CD4-positive, alpha-beta memory T cell (primary cell): ENCODE measurements at regions not wholly inside any gene's neighbourhood (a gene's known extent, or its start where the extent isn't known, plus 50 kb on each side); places are given as distances from the start of the nearest gene placed in this dataset.

Experiments used
- CTCF ChIA-PET: fragments of 350-600 bp; sonication (Branson Sonifier 250); formaldehyde crosslinking; loops from one replicate; lab custom pipeline; 2021; ENCODE audit warnings: inconsistent platforms; ENCODE audit not compliant: partially characterized antibody; lab: Charles Lee
- POLR2A ChIA-PET: fragments of 350-600 bp; sonication (Branson Sonifier 250); formaldehyde crosslinking; loops from one replicate; lab custom pipeline; 2021; ENCODE audit not compliant: partially characterized antibody; lab: Charles Lee
- DNase-seq, 5 donors: peaks; one replicate each; pipeline versions ENCODE4 v3.0.0 to v3.0.0-alpha.2; 2020 to 2022; ENCODE audit warnings: mixed read lengths in 1 of 5
- H3K27ac ChIP-seq: one replicate; pipeline ENCODE4 v1.7.0; 2013; ENCODE audit warnings: low read depth, low read length
- H3K27me3 ChIP-seq: 2 replicates; pipeline ENCODE4 v1.7.0; 2013; ENCODE audit warnings: mild to moderate bottlenecking, low read length, moderate library complexity; ENCODE audit not compliant: insufficient read depth
- H3K36me3 ChIP-seq: 2 replicates; pipeline ENCODE4 v1.7.0; 2013; ENCODE audit warnings: mild to moderate bottlenecking, low read length, moderate library complexity; ENCODE audit not compliant: insufficient read depth
- H3K4me1 ChIP-seq: 2 replicates; pipeline ENCODE4 v1.7.0; 2013; ENCODE audit warnings: mild to moderate bottlenecking, low read length, moderate library complexity; ENCODE audit not compliant: insufficient read depth
- H3K4me3 ChIP-seq, 2 donors: one replicate each; pipeline ENCODE4 v1.7.0; 2013; ENCODE audit warnings: low read length in 2 of 2, mild to moderate bottlenecking in 1 of 2
- H3K9me3 ChIP-seq, 2 donors: one replicate each; pipeline ENCODE4 v1.7.0; 2013; ENCODE audit warnings: low read length in 2 of 2, control low read depth in 1 of 2; ENCODE audit not compliant: control insufficient read depth in 1 of 2
- H3K27ac Mint-ChIP-seq, 7 donors: one replicate each; pipeline ENCODE4 v1.8.0; 2020 to 2021; ENCODE audit warnings: mixed read lengths in 7 of 7, mild to moderate bottlenecking in 6 of 7, inconsistent platforms in 3 of 7, moderate library complexity in 3 of 7
- H3K27me3 Mint-ChIP-seq, 2 donors: one replicate each; pipeline ENCODE4 v1.8.0; 2020 to 2021; ENCODE audit warnings: mixed read lengths in 2 of 2
- H3K36me3 Mint-ChIP-seq, 2 donors: one replicate each; pipeline ENCODE4 v1.8.0; 2020 to 2021; ENCODE audit warnings: mixed read lengths in 2 of 2, inconsistent platforms in 1 of 2, mild to moderate bottlenecking in 1 of 2
- H3K4me1 Mint-ChIP-seq, 4 donors: one replicate each; pipeline ENCODE4 v1.8.0; 2020 to 2021; ENCODE audit warnings: mixed read lengths in 4 of 4, mild to moderate bottlenecking in 1 of 4
- H3K4me3 Mint-ChIP-seq, 8 donors: one replicate each; pipeline ENCODE4 v1.8.0; 2020 to 2021; ENCODE audit warnings: mixed read lengths in 8 of 8, mild to moderate bottlenecking in 7 of 8, moderate library complexity in 6 of 8, inconsistent platforms in 3 of 8
- H3K9me3 Mint-ChIP-seq, 8 donors: one replicate each; pipeline ENCODE4 v1.8.0; 2020 to 2021; ENCODE audit warnings: mixed read lengths in 8 of 8, mild to moderate bottlenecking in 5 of 8, inconsistent platforms in 3 of 8, moderate library complexity in 1 of 8
- intact Hi-C: fragments of 100-400 bp; cut with micrococcal nuclease; formaldehyde crosslinking; loops from one replicate; pipeline ENCODE4 v1.15.1; 2023

- H3K27me3 ChIP-seq = no peaks in the 10 kb centered on the region
- H3K9me3 ChIP-seq = no peaks in the 10 kb centered on the region
- peaks cover 0 to 6% (median 0%) of the 10 kb centered on the region in 8 donors for H3K9me3 Mint-ChIP-seq
- no peak overlapping the region for H3K4me3 Mint-ChIP-seq
- no peak overlapping the region for H3K27ac ChIP-seq
- intact Hi-C loops = no loop called here
- H3K36me3 ChIP-seq = no peaks in the 10 kb centered on the region
- no peaks in the 10 kb centered on the region for H3K4me1 Mint-ChIP-seq
- ChIA-PET CTCF (no interaction called here), POLR2A (no interaction called here)
- H3K36me3 Mint-ChIP-seq = no peaks in the 10 kb centered on the region
- H3K27me3 Mint-ChIP-seq = no peaks in the 10 kb centered on the region
- H3K27ac Mint-ChIP-seq = no peak overlapping the region
- H3K4me3 ChIP-seq = no peak overlapping the region
- no peak for DNase-seq
- no peaks in the 10 kb centered on the region for H3K4me1 ChIP-seq
Measured at GRCh38 chr18:24935008-24935407, 417.0 kb downstream of the ZNF521 start.

GRCh38 chr18:24935896-24936295, 416.1 kb downstream of the ZNF521 start:
- H3K4me3 ChIP-seq = no peak overlapping the region
- Mint-ChIP-seq H3K4me1 (no peaks in the 10 kb centered on the region), H3K36me3 (no peaks in the 10 kb centered on the region), H3K27me3 (no peaks in the 10 kb centered on the region), H3K4me3 (no peak overlapping the region), H3K27ac (no peak overlapping the region), H3K9me3 (peaks cover 0 to 6% (median 0%) of the 10 kb centered on the region in 8 donors)
- H3K27ac ChIP-seq = no peak overlapping the region
- no peak for DNase-seq
- H3K36me3 ChIP-seq = no peaks in the 10 kb centered on the region
- intact Hi-C loops = no loop called here
- H3K9me3 ChIP-seq = no peaks in the 10 kb centered on the region
- ChIA-PET POLR2A (no interaction called here), CTCF (no interaction called here)
- H3K27me3 ChIP-seq = no peaks in the 10 kb centered on the region
- H3K4me1 ChIP-seq = no peaks in the 10 kb centered on the region

GRCh38 chr18:24936691-24937090, 415.3 kb downstream of the ZNF521 start:
- H3K4me1 Mint-ChIP-seq = no peaks in the 10 kb centered on the region
- CTCF ChIA-PET = no interaction called here
- H3K27me3 Mint-ChIP-seq = no peaks in the 10 kb centered on the region
- intact Hi-C loops = no loop called here
- no peak overlapping the region for H3K27ac Mint-ChIP-seq
- Histone ChIP-seq H3K9me3 (no peaks in the 10 kb centered on the region), H3K27me3 (no peaks in the 10 kb centered on the region), H3K36me3 (no peaks in the 10 kb centered on the region), H3K4me1 (no peaks in the 10 kb centered on the region), H3K4me3 (no peak overlapping the region), H3K27ac (no peak overlapping the region)
- no peak for DNase-seq
- no peaks in the 10 kb centered on the region for H3K36me3 Mint-ChIP-seq
- peaks cover 0 to 6% (median 0%) of the 10 kb centered on the region in 8 donors for H3K9me3 Mint-ChIP-seq
- no peak overlapping the region for H3K4me3 Mint-ChIP-seq
- POLR2A ChIA-PET = no interaction called here

GRCh38 chr18:24937639-24938275, 414.2 kb downstream of the ZNF521 start:
- DNase-seq = no peak
- no peaks in the 10 kb centered on the region for H3K27me3 Mint-ChIP-seq
- no peaks in the 10 kb centered on the region for H3K36me3 Mint-ChIP-seq
- Histone ChIP-seq H3K4me3 (no peak overlapping the region), H3K27me3 (no peaks in the 10 kb centered on the region), H3K36me3 (no peaks in the 10 kb centered on the region), H3K27ac (no peak overlapping the region), H3K4me1 (no peaks in the 10 kb centered on the region), H3K9me3 (no peaks in the 10 kb centered on the region)
- intact Hi-C loops = no loop called here
- H3K27ac Mint-ChIP-seq = no peak overlapping the region
- H3K9me3 Mint-ChIP-seq = peaks cover 0 to 6% (median 0%) of the 10 kb centered on the region in 8 donors
- no peak overlapping the region for H3K4me3 Mint-ChIP-seq
- no peaks in the 10 kb centered on the region for H3K4me1 Mint-ChIP-seq
- ChIA-PET CTCF (no interaction called here), POLR2A (no interaction called here)

GRCh38 chr18:24940416-24940815, 411.6 kb downstream of the ZNF521 start:
- peaks cover 0 to 3% (median 0%) of the 10 kb centered on the region in 8 donors for H3K9me3 Mint-ChIP-seq
- H3K4me1 ChIP-seq = no peaks in the 10 kb centered on the region
- no peak overlapping the region for H3K27ac ChIP-seq
- ChIA-PET CTCF (no interaction called here), POLR2A (no interaction called here)
- H3K36me3 ChIP-seq = no peaks in the 10 kb centered on the region
- no peaks in the 10 kb centered on the region for H3K36me3 Mint-ChIP-seq
- no peak for DNase-seq
- H3K4me3 ChIP-seq = no peak overlapping the region
- no peaks in the 10 kb centered on the region for H3K27me3 Mint-ChIP-seq
- no peaks in the 10 kb centered on the region for H3K27me3 ChIP-seq
- H3K27ac Mint-ChIP-seq = no peak overlapping the region
- no peaks in the 10 kb centered on the region for H3K4me1 Mint-ChIP-seq
- intact Hi-C loops = no loop called here
- H3K4me3 Mint-ChIP-seq = no peak overlapping the region
- H3K9me3 ChIP-seq = no peaks in the 10 kb centered on the region

- Histone ChIP-seq H3K4me3 (no peak overlapping the region), H3K4me1 (no peaks in the 10 kb centered on the region), H3K27me3 (no peaks in the 10 kb centered on the region), H3K36me3 (no peaks in the 10 kb centered on the region), H3K27ac (no peak overlapping the region), H3K9me3 (no peaks in the 10 kb centered on the region)
- no peak for DNase-seq
- POLR2A ChIA-PET = no interaction called here
- H3K36me3 Mint-ChIP-seq = no peaks in the 10 kb centered on the region
- H3K4me1 Mint-ChIP-seq = no peaks in the 10 kb centered on the region
- intact Hi-C loops = no loop called here
- H3K27ac Mint-ChIP-seq = no peak overlapping the region
- H3K9me3 Mint-ChIP-seq = peaks cover 0 to 3% (median 0%) of the 10 kb centered on the region in 8 donors
- CTCF ChIA-PET = no interaction called here
- H3K4me3 Mint-ChIP-seq = no peak overlapping the region
- peaks cover 0 to 2% of the 10 kb centered on the region in 2 donors for H3K27me3 Mint-ChIP-seq
Measured at GRCh38 chr18:24941174-24941951, 410.6 kb downstream of the ZNF521 start.

GRCh38 chr18:24942144-24942543, 409.8 kb downstream of the ZNF521 start:
- Histone ChIP-seq H3K4me1 (no peaks in the 10 kb centered on the region), H3K27me3 (no peaks in the 10 kb centered on the region), H3K27ac (no peak overlapping the region), H3K36me3 (no peaks in the 10 kb centered on the region), H3K4me3 (no peak overlapping the region), H3K9me3 (no peaks in the 10 kb centered on the region)
- Mint-ChIP-seq H3K27ac (no peak overlapping the region), H3K27me3 (peaks cover 0 to 2% of the 10 kb centered on the region in 2 donors), H3K4me1 (no peaks in the 10 kb centered on the region), H3K36me3 (no peaks in the 10 kb centered on the region), H3K9me3 (peaks cover 0 to 3% (median 0%) of the 10 kb centered on the region in 8 donors), H3K4me3 (no peak overlapping the region)
- POLR2A ChIA-PET = no interaction called here
- CTCF ChIA-PET = no interaction called here
- intact Hi-C loops = no loop called here
- DNase-seq = no peak
